ENCODE measurements at regions not wholly inside any gene's neighbourhood (a gene's known extent, or its start where the extent isn't known, plus 50 kb on each side); places are given as distances from the start of the nearest gene placed in this dataset.

- DNase-seq (ENCODE audit: low spot score in 2 of 2) = no peak
- no peak overlapping the region for H3K4me3 ChIP-seq (ENCODE audit: low read depth, poor library complexity, severe bottlenecking)
- 33 to 52% methylated on average over 1 of the region's 1 CpG for WGBS, 2 donors
- intact Hi-C loops (cut with DNase I; ENCODE audit: low total_unique reads) = no loop called here
- TF ChIP-seq POLR2A (IDR thresholded peaks at IDR 0.05) = no peak
- TF ChIP-seq CTCF (IDR thresholded peaks at IDR 0.05) = no peak
Observed at GRCh38 chr15:39181056-39181747, 399.7 kb upstream of the THBS1 start.

GRCh38 chr15:39181940-39182339 lies 398.9 kb upstream of the THBS1 start:
- 43% methylated on average over 2 of the region's 2 CpGs for WGBS, 2 donors
- intact Hi-C loops (cut with DNase I; ENCODE audit: low total_unique reads) = no loop called here

GRCh38 chr15:39183164-39183881 lies 397.6 kb upstream of the THBS1 start:
- 59 to 81% methylated on average over 1 of the region's 1 CpG for WGBS, 2 donors
- H3K4me3 ChIP-seq (ENCODE audit: low read depth, poor library complexity, severe bottlenecking) = no peak overlapping the region
- TF ChIP-seq POLR2A (IDR thresholded peaks at IDR 0.05) (no peak), CTCF (IDR thresholded peaks at IDR 0.05) (no peak)
- no peak for DNase-seq (ENCODE audit: low spot score in 2 of 2)
- intact Hi-C loops (cut with DNase I; ENCODE audit: low total_unique reads) = no loop called here

More at GRCh38 chr15:39181940-39182339, 398.9 kb upstream of the THBS1 start:
- no peak overlapping the region for H3K4me3 ChIP-seq (ENCODE audit: low read depth, poor library complexity, severe bottlenecking)
- no peak for DNase-seq (ENCODE audit: low spot score in 2 of 2)
- TF ChIP-seq POLR2A (IDR thresholded peaks at IDR 0.05) (no peak), CTCF (IDR thresholded peaks at IDR 0.05) (no peak)

GRCh38 chr15:39184701-39185390 lies 396.0 kb upstream of the THBS1 start:
- H3K4me3 ChIP-seq (ENCODE audit: low read depth, poor library complexity, severe bottlenecking) = no peak overlapping the region
- intact Hi-C loops (cut with DNase I; ENCODE audit: low total_unique reads) = no loop called here
- 46 to 76% methylated on average over 4 of the region's 4 CpGs for WGBS, 2 donors
- no peak for TF ChIP-seq POLR2A (IDR thresholded peaks at IDR 0.05)
- no peak for TF ChIP-seq CTCF (IDR thresholded peaks at IDR 0.05)
- DNase-seq (ENCODE audit: low spot score in 2 of 2) = no peak

GRCh38 chr15:39188314-39188713 lies 392.6 kb upstream of the THBS1 start:
- TF ChIP-seq POLR2A (IDR thresholded peaks at IDR 0.05) = no peak
- TF ChIP-seq CTCF (IDR thresholded peaks at IDR 0.05) = no peak
- intact Hi-C loops (cut with DNase I; ENCODE audit: low total_unique reads) = no loop called here
- H3K4me3 ChIP-seq (ENCODE audit: low read depth, poor library complexity, severe bottlenecking) = no peak overlapping the region
- 29 to 33% methylated on average over 1 of the region's 1 CpG for WGBS, 2 donors
- DNase-seq (ENCODE audit: low spot score in 2 of 2) = no peak

Data from lower leg skin (tissue), 4 donors.